HG03025 (cell line): ENCODE measurements at regions not wholly inside any gene's neighbourhood (a gene's known extent, or its start where the extent isn't known, plus 50 kb on each side); places are given as distances from the start of the nearest gene placed in this dataset.

Experiments used
- ATAC-seq: cut with Tn5 transposase; IDR thresholded peaks from one replicate; pipeline ENCODE4 v1.9.1; 2021; ENCODE audit warnings: mild to moderate bottlenecking, moderate library complexity; ENCODE audit not compliant: unreplicated experiment, low FRiP score

DNA sequence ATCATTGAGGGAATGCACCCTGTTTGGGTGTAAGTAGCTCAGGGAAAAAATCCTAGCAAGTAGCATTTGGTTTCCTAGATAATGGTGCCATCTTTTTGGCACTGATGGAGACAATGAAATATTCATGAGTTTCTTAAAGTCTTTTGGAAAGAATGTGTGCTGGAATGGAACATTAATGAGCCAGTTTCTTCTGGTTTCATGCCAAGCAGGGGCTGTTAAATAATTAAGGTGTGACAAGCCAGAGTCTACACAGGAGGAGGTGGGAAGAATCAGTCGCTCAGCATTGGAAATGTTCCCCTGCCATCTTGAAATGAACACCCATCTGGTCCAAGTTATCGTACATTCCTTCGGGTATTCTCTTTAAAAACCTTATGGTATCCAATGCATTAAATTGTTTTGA lies 457.3 kb downstream of the RIT2 start:
- no peak for ATAC-seq

DNA sequence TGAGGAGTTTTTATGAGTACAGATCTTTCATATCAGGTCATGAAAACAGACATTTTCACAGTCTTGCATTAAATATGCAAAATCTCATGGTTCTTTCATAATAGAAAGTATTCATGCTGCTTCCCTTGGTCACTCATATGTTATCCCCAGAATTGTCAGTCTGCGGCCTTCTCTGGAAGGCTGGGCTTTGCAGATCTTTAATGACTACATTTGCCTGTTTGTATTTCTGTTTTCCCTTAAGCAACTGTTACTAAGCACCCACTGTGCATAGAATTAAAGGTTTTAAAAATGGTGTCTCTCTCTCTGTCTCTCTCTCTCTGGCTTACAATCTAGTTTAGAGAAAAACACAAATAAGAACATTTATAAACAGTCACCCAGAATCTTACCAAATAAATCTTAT lies 456.3 kb downstream of the RIT2 start:
- ATAC-seq = no peak

DNA sequence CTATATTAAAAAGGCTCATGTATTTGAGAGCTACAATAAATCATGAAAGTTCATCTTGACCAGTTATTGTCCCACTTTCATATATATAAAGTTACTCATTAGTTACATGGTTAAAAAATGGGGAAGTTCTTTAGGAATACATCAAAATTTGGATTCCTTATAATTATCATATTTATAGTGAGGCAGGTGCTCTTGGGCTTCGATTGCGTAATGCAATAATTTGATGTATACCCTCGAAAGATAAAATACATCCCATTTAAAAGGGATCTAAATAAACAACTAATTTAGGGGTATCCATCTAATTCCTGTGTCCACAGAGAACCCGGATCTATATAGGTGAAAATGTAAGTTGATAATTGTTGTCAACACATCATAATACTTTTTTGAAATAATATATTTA lies 444.6 kb downstream of the RIT2 start:
- no peak for ATAC-seq

DNA sequence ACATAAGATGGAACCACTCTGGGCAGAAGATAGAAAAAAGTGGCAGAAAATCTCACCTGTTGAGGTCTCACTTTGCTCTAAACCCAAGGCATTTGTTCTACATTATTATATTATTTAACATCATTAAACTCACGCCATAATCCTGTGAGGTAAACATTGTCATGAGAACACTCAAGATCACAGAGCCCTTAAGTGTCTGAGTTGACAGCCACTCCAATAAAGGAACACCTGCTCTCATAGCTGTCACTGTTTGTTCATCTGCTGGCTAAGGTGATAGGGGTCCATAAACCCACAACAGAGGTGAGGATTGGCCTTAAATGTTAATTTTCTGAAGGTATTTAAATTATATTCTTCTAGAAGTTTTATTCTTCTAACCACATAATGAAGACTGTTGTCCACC lies 439.7 kb downstream of the RIT2 start:
- no peak for ATAC-seq

DNA sequence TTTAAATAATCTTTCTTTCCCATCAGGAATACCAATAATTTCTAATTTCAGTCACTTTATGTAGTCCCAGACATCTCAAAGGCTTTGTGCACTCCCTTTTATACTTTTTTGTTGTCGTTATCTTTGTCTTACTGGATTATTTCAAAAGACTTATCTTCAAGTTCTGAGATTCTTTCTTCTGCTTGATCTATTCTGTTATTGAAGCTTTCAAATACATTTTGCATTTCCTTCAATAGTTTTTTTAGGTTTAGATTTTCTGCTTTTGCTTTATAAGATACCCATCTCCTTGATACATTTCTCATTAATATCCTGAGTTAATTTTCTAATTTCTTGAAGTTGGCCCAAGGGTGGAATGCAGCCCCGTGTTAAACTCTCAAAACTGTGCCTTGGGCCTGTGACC lies 432.4 kb downstream of the RIT2 start:
- no peak for ATAC-seq

DNA sequence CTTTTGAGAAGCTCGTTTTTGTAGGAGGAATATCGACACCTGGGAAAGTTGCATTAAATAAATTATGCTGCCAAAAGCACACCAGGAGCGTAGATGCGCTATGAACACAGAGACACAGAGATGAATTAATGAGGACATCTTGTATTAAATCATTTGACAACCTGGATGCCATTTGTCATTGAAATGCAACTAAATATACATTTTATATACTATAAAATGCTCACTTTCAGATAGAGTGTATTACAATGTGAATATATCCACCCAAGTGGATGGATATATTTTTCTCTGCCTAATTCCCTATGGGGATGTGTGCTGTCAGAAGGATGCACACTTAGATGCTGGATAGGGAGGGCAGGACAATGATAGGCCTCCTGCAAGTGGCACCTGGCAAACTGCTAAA lies 426.2 kb downstream of the RIT2 start:
- ATAC-seq = no peak
